Head of caudate nucleus (tissue), 42 donors: ENCODE measurements at regions not wholly inside any gene's neighbourhood (a gene's known extent, or its start where the extent isn't known, plus 50 kb on each side); places are given as distances from the start of the nearest gene placed in this dataset.

Experiments
- DNase-seq, 42 donors: peaks; one replicate each; pipeline versions ENCODE4 v3.0.0 to v3.0.0-alpha.2; 2020 to 2021; ENCODE audit warnings: mixed read lengths in 7 of 42
- intact Hi-C: fragments of 100-400 bp; cut with DNase I; formaldehyde crosslinking; loops from one replicate; pipeline ENCODE4 v1.15.0; 2022

DNA sequence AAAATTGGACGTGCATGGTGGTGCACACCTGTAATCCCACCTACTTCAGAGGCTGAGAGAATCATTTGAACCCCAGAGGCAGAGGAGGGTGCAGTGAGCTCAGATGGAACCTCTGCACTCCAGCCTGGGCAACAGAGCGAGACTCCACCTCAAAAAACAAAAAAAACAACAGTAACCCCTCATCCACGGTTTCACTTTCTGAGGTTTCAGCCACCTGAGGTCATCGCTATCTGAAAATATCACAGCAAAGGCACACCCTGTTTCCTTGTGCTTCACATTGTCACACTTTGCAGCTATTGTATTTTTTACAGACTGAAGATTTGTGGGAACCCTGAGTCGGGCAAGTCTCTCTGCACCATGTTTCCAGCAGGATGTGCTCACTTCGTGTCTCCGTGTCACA lies 54.1 kb upstream of the FOXQ1 start:
- DNase-seq: no peak
- intact Hi-C loops: no loop called here

GRCh38 chr6:1256435-1257008 lies 55.4 kb upstream of the FOXQ1 start:
- intact Hi-C loops: no loop called here
- DNase-seq: no peak

GRCh38 chr6:1255636-1256365 lies 56.1 kb upstream of the FOXQ1 start:
- intact Hi-C loops: no loop called here
- no peak for DNase-seq

DNA sequence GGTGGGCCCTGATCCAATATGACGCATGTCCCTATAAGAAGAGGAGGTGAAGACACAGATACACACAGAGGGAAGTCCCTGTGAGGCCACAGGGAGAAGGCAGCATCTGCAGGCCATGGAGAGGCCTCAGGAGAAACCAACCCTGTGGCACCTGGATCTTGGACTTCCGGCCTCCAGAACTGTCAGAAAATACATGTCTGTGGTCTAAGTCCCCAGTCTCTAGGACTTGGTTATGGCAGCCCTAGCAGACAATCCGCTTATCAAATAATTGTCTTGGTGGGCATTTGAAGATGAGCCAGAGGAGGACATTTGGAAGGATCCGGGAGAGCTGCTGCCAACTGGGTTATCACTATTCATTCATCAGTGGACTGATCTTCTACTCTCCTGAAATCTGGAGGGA lies 57.6 kb upstream of the FOXQ1 start:
- DNase-seq: no peak
- intact Hi-C loops: no loop called here

- DNase-seq: no peak
- intact Hi-C loops: no loop called here
These were observed 58.1 kb upstream of the FOXQ1 start for GRCh38 chr6:1253816-1254215.

- intact Hi-C loops: no loop called here
- no peak for DNase-seq
These were observed 60.4 kb upstream of the FOXQ1 start for GRCh38 chr6:1251198-1252155.

DNA sequence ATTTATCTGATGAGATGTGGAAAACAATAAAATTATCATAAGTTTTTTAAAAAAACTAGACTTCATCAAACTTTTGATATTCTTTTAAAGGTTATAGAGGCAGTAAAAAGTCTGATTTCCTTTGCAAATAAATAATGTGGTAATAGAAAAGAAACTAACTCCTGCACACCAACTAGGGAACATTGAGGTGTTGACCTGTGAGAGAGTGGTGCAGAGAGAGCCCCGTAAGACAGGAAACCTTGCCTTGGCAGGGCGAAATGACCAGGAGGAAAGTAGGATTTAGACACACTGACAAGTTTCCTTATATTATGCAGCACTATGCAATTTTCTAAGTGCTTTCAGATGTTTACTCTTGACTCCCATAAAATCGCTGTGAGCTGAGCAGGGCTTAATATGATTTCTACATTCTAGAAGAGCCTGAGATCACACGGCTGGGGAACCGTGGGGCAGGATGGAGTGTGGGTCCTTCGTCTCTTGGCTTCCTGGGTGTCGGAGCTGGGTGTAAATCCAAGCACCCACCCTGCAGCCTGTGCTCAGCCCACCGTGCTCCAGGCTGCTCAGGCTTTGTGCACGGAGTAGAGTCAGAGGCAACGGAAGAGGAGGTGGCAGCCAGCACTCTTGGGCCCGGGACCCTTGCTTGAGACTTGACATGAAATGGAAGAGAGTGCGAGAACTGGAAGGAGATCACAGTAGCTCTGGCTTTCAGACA lies 61.3 kb upstream of the FOXQ1 start:
- intact Hi-C loops: no loop called here
- no peak for DNase-seq

DNA sequence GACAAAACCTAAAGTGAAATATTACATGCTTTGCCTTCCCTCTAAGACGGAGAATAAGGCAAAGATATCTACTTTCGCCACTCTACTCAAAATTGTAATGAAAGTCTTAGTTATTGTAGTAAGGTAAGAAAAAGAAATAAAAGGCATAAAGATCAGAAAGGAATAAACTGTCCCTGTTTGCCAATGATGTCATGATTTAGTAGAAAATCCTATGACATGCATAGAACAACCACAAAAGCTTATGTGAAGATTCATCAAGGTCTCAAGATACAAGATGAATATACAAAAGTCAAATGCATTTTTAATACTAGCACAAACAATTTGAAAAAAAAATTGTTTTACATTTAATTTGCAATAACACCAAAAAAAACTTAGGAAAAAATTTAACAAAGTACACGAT lies 64.0 kb upstream of the FOXQ1 start:
- intact Hi-C loops: no loop called here
- DNase-seq: no peak

DNA sequence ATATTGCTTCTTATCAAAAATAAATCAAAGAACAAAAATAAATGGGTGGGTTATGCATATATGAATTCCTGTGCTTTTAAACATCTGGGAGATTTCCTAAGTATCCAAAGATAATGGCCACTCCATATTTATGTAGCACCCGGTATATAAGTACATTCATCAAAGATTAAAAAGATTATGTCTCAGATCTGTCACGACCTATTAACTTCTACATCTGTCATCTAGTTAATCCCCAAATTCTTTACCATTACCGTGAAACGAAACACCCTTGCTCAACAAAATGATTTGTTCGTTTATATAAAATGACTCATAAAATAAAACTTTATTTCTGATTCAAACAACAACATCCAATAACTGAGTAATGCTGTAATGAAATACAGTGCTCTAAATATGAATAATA lies 64.8 kb upstream of the FOXQ1 start:
- intact Hi-C loops: no loop called here
- no peak for DNase-seq

DNA sequence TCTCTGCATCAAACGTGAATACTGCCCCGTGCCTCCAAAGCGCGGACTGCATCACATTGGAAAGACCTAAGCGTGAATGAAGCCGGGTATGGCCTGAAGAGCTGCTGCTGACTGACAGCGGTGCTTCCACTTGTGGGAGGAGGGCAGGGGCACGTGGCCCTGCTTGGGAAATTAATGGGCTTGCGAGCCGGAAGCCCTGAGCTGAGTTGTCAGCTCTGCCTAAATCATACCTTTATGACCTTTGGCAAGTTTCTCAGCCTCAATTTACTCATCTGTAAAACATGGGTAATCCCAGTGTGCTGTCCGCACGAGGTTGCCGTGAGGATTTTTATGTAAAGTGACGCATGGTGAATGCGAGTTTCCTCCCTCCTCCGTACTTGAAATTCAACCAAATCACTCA lies 67.0 kb upstream of the FOXQ1 start:
- intact Hi-C loops: no loop called here
- no peak for DNase-seq

DNA sequence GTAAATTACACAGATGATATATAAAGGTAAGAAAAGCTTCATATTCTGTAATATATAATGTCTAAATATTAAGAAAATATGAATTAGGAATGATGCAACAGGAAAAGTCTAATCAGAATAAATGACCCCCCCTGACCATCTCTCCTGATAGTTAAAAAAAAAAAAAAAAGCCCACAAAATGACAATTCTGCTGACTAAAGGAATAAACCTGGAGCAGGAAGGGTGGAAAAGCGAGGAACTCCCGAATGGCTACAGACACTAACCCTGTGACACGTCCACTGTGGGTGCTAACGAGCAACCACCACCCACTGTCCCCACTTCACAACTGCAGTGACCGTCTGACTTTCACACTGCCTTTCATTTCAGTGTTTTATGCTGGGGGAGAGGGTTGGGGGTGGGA lies 67.6 kb upstream of the FOXQ1 start:
- no peak for DNase-seq
- intact Hi-C loops: no loop called here

- intact Hi-C loops: no loop called here
- peak in 2 of 42 donors; percentile 2 to 35 for DNase-seq
These were observed 69.5 kb upstream of the FOXQ1 start for GRCh38 chr6:1242446-1242845.

DNA sequence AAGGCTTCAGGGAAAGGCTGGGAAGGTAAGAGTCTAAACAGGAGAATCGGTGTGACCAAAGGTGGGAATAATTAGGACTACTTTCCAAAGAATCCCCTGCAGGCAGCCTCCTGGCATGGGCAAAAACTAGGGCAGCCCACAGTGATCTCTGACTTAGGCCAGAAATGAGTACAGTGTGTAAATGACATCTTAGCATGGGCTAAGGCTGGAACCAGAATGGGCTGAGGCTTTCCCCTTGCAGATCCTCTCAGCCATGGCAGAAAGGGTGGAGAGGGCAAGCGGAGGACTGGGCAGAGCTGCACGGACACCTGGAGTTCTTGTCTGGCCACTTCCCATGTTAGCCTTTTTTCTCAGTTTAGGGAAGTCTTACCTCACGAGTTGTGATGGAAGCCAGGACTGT lies 69.9 kb upstream of the FOXQ1 start:
- intact Hi-C loops: no loop called here
- peak in 1 of 42 donors; percentile 22 for DNase-seq

DNA sequence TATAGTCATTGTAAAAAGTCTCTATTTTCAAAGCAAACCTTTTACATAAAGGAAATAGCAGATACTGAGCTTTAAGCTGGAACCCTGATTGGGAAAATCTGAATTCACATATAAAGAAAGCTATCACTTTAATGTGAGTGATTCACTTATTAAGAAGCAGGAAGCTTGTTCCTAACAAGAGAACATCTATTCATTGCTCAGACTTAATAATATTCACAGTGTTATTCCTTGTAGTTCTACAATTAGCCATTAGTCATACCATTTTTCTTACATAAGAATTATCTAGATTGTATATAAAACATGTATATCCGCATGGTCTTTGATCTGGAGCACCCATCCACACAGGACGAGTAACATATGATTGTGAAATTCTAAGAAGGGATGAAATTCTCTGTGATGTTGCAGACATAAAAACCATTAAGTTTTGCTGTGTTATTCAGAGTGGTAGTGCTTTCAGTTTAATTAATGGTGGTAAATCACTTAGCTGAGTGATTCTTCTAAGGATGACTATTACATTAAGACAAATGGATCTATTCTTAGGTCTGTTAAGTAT lies 71.1 kb upstream of the FOXQ1 start:
- DNase-seq: no peak
- intact Hi-C loops: no loop called here

GRCh38 chr6:1239805-1240204 lies 72.1 kb upstream of the FOXQ1 start:
- intact Hi-C loops: no loop called here
- DNase-seq: no peak

- intact Hi-C loops: no loop called here
- DNase-seq: peak in 1 of 42 donors; percentile 22
These were observed 73.9 kb upstream of the FOXQ1 start for GRCh38 chr6:1238040-1238439.

- DNase-seq: peak in 1 of 42 donors; percentile 10
- intact Hi-C loops: no loop called here
These were observed 74.3 kb upstream of the FOXQ1 start for GRCh38 chr6:1237636-1238035.

DNA sequence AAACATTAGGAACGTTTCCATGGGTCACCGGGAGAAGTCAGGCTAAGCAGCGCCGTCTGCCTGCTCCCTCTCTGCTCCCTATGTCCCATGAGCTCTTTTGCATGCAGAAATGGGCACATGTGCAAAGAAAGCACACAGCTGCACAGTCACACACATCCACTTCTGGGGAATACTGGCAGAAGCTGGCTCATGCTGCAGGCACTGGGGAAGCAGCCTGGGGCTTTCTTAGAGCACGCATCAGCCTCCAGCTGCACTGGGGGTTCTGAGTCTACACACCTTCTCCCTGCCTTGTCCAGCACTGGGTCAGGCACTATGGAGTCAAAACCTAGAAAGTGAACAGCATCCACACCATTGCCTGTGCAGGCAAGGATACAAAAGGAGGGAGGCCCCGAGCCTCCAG lies 76.1 kb upstream of the FOXQ1 start:
- intact Hi-C loops: no loop called here
- peak in 1 of 42 donors; percentile 25 for DNase-seq

GRCh38 chr6:1233924-1234323 lies 78.0 kb upstream of the FOXQ1 start:
- intact Hi-C loops: no loop called here
- DNase-seq: no peak
